H9 (cell line): ENCODE measurements at regions not wholly inside any gene's neighbourhood (a gene's known extent, or its start where the extent isn't known, plus 50 kb on each side); places are given as distances from the start of the nearest gene placed in this dataset.

Experiments
- DNase-seq: peaks from one replicate; pipeline ENCODE4 v3.0.0-alpha.2; 2017
- H2AFZ ChIP-seq: one replicate; pipeline ENCODE4 v1.6.1; 2013; ENCODE audit warnings: mild to moderate bottlenecking, low read length, control low read depth, moderate library complexity
- H2AK5ac ChIP-seq: 2 replicates; pipeline ENCODE4 v1.6.1; 2013; ENCODE audit warnings: low read length, control low read depth, mixed read lengths; ENCODE audit not compliant: insufficient read length
- H2BK120ac ChIP-seq: one replicate; pipeline ENCODE4 v1.6.1; 2013; ENCODE audit warnings: low read depth, mild to moderate bottlenecking, low read length, control low read depth, inconsistent platforms; ENCODE audit not compliant: poor library complexity, severe bottlenecking
- H2BK12ac ChIP-seq: 2 replicates; pipeline ENCODE4 v1.6.1; 2013; ENCODE audit warnings: low read length, control low read depth, mixed read lengths, low read depth; ENCODE audit not compliant: insufficient read length
- H2BK15ac ChIP-seq: 2 replicates; pipeline ENCODE4 v1.6.1; 2013; ENCODE audit warnings: low read depth, low read length, control low read depth
- H2BK20ac ChIP-seq: one replicate; pipeline ENCODE4 v1.6.1; 2013; ENCODE audit warnings: low read depth, mild to moderate bottlenecking, low read length, control low read depth, inconsistent platforms; ENCODE audit not compliant: poor library complexity, severe bottlenecking
- H2BK5ac ChIP-seq: 2 replicates; pipeline ENCODE4 v1.6.1; 2013; ENCODE audit warnings: low read length, control low read depth, mixed read lengths; ENCODE audit not compliant: insufficient read length
- H3K14ac ChIP-seq: 2 replicates; pipeline ENCODE4 v1.6.1; 2013; ENCODE audit warnings: low read length, control low read depth; ENCODE audit not compliant: insufficient read depth
- H3K18ac ChIP-seq: 2 replicates; pipeline ENCODE4 v1.6.1; 2013; ENCODE audit warnings: low read depth, mild to moderate bottlenecking, mixed read lengths, low read length, control low read depth; ENCODE audit not compliant: insufficient read length
- H3K23ac ChIP-seq: 2 replicates; pipeline ENCODE4 v1.6.1; 2013; ENCODE audit warnings: low read length, control low read depth, mixed read lengths, low read depth; ENCODE audit not compliant: insufficient read length
- H3K23me2 ChIP-seq: 2 replicates; pipeline ENCODE4 v1.6.1; 2013; ENCODE audit warnings: low read depth, mild to moderate bottlenecking, mixed read lengths, low read length, control low read depth; ENCODE audit not compliant: insufficient read length, poor library complexity, severe bottlenecking
- H3K27ac ChIP-seq: 2 replicates; pipeline ENCODE4 v1.5.1; 2013; ENCODE audit warnings: low read length, control low read depth, mixed read lengths, low read depth; ENCODE audit not compliant: insufficient read length
- H3K27me3 ChIP-seq: 2 replicates; pipeline ENCODE4 v1.6.1; 2013; ENCODE audit warnings: low read length, control low read depth, inconsistent platforms; ENCODE audit not compliant: insufficient read depth
- H3K4ac ChIP-seq: 2 replicates; pipeline ENCODE4 v1.6.1; 2013; ENCODE audit warnings: low read depth, mild to moderate bottlenecking, control low read depth, inconsistent platforms, low read length, moderate library complexity
- H3K4me1 ChIP-seq: 2 replicates; pipeline ENCODE4 v1.6.1; 2013; ENCODE audit warnings: low read length, control low read depth, inconsistent platforms; ENCODE audit not compliant: insufficient read depth
- H3K4me2 ChIP-seq: 2 replicates; pipeline ENCODE4 v1.6.1; 2013; ENCODE audit warnings: low read length, control low read depth, mixed read lengths; ENCODE audit not compliant: insufficient read length, insufficient read depth
- H3K56ac ChIP-seq: 2 replicates; pipeline ENCODE4 v1.6.1; 2013; ENCODE audit warnings: low read depth, mild to moderate bottlenecking, mixed read lengths, low read length, control low read depth; ENCODE audit not compliant: insufficient read length
- H3K79me1 ChIP-seq: 2 replicates; pipeline ENCODE4 v1.6.1; 2013; ENCODE audit warnings: low read depth, mild to moderate bottlenecking, moderate library complexity, low read length, control low read depth, inconsistent platforms; ENCODE audit not compliant: insufficient read depth, poor library complexity, severe bottlenecking
- H3K79me2 ChIP-seq: 2 replicates; pipeline ENCODE4 v1.6.1; 2013; ENCODE audit warnings: low read length, control low read depth, inconsistent platforms; ENCODE audit not compliant: insufficient read depth
- H3K9ac ChIP-seq: 2 replicates; pipeline ENCODE4 v1.6.1; 2013; ENCODE audit warnings: low read length, control low read depth, mixed read lengths; ENCODE audit not compliant: insufficient read length; ENCODE audit errors: extremely low read depth
- H3K9me3 ChIP-seq: one replicate; pipeline ENCODE4 v1.6.1; 2013; ENCODE audit warnings: low read depth, low read length, inconsistent platforms; ENCODE audit not compliant: control insufficient read depth
- H3T11ph ChIP-seq: one replicate; pipeline ENCODE4 v1.6.1; 2013; ENCODE audit warnings: mild to moderate bottlenecking, low read length, control low read depth, inconsistent platforms
- H4K20me1 ChIP-seq: one replicate; pipeline ENCODE4 v1.6.1; 2013; ENCODE audit not compliant: control insufficient read depth, insufficient read length, insufficient read depth
- H4K5ac ChIP-seq: 2 replicates; pipeline ENCODE4 v1.6.1; 2013; ENCODE audit warnings: low read depth, mild to moderate bottlenecking, mixed read lengths, low read length, control low read depth; ENCODE audit not compliant: insufficient read length
- H4K8ac ChIP-seq: replicated peaks from 2 replicates; pipeline ENCODE4 v1.6.1; 2013; ENCODE audit warnings: low read length, control low read depth, mixed read lengths, low read depth; ENCODE audit not compliant: insufficient read length
- H4K91ac ChIP-seq: 2 replicates; pipeline ENCODE4 v1.6.1; 2013; ENCODE audit warnings: low read depth, mild to moderate bottlenecking, moderate library complexity, mixed read lengths, low read length, control low read depth; ENCODE audit not compliant: insufficient read length
- H3K27ac Mint-ChIP-seq, 3 experiments: 2 replicates in 2 of 3; 3 replicates in 1 of 3; pipeline ENCODE4 v1.8.0; 2020 to 2021; ENCODE audit warnings: mixed read lengths in 3 of 3, mild to moderate bottlenecking in 1 of 3, moderate library complexity in 1 of 3
- H3K27me3 Mint-ChIP-seq: 2 replicates; pipeline ENCODE4 v1.8.0; 2021; ENCODE audit warnings: low read depth, mild to moderate bottlenecking, moderate library complexity, mixed read lengths
- H3K36me3 Mint-ChIP-seq, 3 experiments: 2 replicates in 2 of 3; 3 replicates in 1 of 3; pipeline ENCODE4 v1.8.0; 2020 to 2021; ENCODE audit warnings: low read depth in 3 of 3, mixed read lengths in 3 of 3; ENCODE audit not compliant: insufficient read depth in 1 of 3
- H3K4me1 Mint-ChIP-seq, 2 experiments: 2 replicates each; pipeline ENCODE4 v1.8.0; 2020; ENCODE audit warnings: mixed read lengths in 2 of 2
- H3K4me3 Mint-ChIP-seq, 2 experiments: 2 replicates in 1 of 2; 3 replicates in 1 of 2; pipeline ENCODE4 v1.8.0; 2020 to 2021; ENCODE audit warnings: mild to moderate bottlenecking in 2 of 2, mixed read lengths in 2 of 2, moderate library complexity in 1 of 2
- H3K9me3 Mint-ChIP-seq, 2 experiments: 2 replicates in 1 of 2; 3 replicates in 1 of 2; pipeline ENCODE4 v1.8.0; 2020; ENCODE audit warnings: mild to moderate bottlenecking in 2 of 2, mixed read lengths in 2 of 2, moderate library complexity in 1 of 2
- WGBS: extraction: QIAGEN DNeasy Blood & Tissue Kit; methylation state at CpG from one replicate; pipeline ENCODE4 v1.1.7; 2013; ENCODE audit warnings: missing lambda C conversion rate, low lambda C conversion rate, mixed read lengths; ENCODE audit not compliant: insufficient read length; ENCODE audit errors: extremely low coverage; 5-methylcytosine and 5-hydroxymethylcytosine counted together
- TF ChIP-seq, protein P1 (sequence below): fragments of 200-600 bp; sonication (generic); conservative IDR thresholded peaks from 3 replicates; pipeline ENCODE4 v1.8.0; 2021; ENCODE audit warnings: antibody characterized with exemption, mild to moderate bottlenecking

DNA sequence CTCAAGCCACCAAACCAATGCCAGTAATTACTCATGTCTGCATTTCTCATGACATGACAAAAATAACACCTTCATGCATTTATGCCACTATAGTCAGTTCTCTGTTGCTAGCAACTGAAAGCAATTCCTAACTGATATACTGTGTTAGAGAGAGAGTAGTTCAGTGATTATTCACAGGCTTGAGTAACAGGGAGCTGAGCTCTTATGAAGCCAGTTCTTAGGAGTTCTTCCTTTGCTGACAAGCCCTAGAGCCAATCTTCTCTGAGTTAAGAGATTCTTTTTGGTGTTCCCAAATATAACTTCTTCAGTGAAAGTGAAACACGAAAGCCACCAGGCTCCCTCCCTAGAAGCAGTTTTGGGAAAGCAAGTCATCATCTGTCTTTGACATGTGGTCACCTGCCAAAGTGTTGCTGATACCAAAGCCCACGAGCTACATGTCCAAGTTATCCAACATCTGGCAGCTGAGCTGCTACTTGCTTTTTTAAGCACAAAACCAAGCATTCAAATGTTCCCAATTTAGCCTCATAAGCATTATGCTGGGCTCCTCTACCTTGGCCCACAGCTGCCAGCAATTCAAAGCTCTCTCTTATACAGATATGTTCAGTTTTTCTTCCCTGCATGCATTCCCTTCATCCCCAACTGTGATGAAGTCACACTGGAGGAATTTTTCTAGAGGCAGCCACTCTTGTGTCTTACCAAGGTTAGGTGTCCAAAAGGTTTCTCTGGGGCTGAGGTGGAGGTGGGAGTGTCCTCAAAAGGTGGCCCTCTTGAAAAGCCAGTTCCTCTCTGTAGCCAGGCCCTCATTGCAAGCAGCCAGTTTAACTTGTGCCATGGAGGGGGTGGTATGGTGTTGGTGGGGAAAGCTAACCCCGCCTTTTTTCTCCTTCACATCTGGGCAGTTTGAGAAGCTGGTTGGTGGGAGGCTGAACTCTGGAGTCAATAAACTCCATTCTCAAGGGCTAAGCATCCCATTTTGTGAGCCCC is 92.7 kb upstream of the ARMC2 start:
- DNase-seq: no peak
- TF ChIP-seq, protein P1, sequence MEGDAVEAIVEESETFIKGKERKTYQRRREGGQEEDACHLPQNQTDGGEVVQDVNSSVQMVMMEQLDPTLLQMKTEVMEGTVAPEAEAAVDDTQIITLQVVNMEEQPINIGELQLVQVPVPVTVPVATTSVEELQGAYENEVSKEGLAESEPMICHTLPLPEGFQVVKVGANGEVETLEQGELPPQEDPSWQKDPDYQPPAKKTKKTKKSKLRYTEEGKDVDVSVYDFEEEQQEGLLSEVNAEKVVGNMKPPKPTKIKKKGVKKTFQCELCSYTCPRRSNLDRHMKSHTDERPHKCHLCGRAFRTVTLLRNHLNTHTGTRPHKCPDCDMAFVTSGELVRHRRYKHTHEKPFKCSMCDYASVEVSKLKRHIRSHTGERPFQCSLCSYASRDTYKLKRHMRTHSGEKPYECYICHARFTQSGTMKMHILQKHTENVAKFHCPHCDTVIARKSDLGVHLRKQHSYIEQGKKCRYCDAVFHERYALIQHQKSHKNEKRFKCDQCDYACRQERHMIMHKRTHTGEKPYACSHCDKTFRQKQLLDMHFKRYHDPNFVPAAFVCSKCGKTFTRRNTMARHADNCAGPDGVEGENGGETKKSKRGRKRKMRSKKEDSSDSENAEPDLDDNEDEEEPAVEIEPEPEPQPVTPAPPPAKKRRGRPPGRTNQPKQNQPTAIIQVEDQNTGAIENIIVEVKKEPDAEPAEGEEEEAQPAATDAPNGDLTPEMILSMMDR: no peak
- no peak overlapping the region for H3T11ph ChIP-seq

More for the DNA sequence above, 92.7 kb upstream of the ARMC2 start:
- H3K14ac ChIP-seq: no peak overlapping the region
- H4K5ac ChIP-seq: no peak overlapping the region
- H3K4me1 ChIP-seq: 0 out of 2 replicates have a peak, but pooled peaks cover 2% of the 10 kb centered on the region
- peaks cover 15 to 18% of the 10 kb centered on the region in 2 experiments for H3K4me1 Mint-ChIP-seq
- H4K91ac ChIP-seq: no peak overlapping the region
- no peak overlapping the region for H2AFZ ChIP-seq
- H3K18ac ChIP-seq: no peak overlapping the region
- no peak overlapping the region for H2BK20ac ChIP-seq
- no peaks in the 10 kb centered on the region for H3K9me3 ChIP-seq
- no peaks in the 10 kb centered on the region for H3K9me3 Mint-ChIP-seq
- WGBS: no CpG with 5 or more reads among the region's 3 CpGs
- no peak overlapping the region for H3K4me2 ChIP-seq
- H4K20me1 ChIP-seq: no peaks in the 10 kb centered on the region
- H3K4ac ChIP-seq: no peak overlapping the region
- H3K27ac ChIP-seq: no peak overlapping the region
- no peak overlapping the region for H3K23ac ChIP-seq
- no peak overlapping the region; a peak in 1 of 7 replicates for H3K27ac Mint-ChIP-seq
- H3K36me3 Mint-ChIP-seq: no peaks in the 10 kb centered on the region
- H3K79me1 ChIP-seq: no peaks in the 10 kb centered on the region
- no peak overlapping the region for H2AK5ac ChIP-seq
- H2BK120ac ChIP-seq: no peak overlapping the region
- H2BK5ac ChIP-seq: no peak overlapping the region
- H3K79me2 ChIP-seq: no peaks in the 10 kb centered on the region
- H2BK12ac ChIP-seq: no peak overlapping the region
- H4K8ac ChIP-seq: no peak overlapping the region
- H3K56ac ChIP-seq: no peak overlapping the region
- H2BK15ac ChIP-seq: no peak overlapping the region
- H3K27me3 Mint-ChIP-seq: peaks cover 9% of the 10 kb centered on the region
- no peaks in the 10 kb centered on the region for H3K27me3 ChIP-seq
- no peak overlapping the region for H3K9ac ChIP-seq
- no peaks in the 10 kb centered on the region for H3K23me2 ChIP-seq
- no peak overlapping the region for H3K4me3 Mint-ChIP-seq
